Suprapubic skin (tissue), 3 donors: ENCODE measurements at regions not wholly inside any gene's neighbourhood (a gene's known extent, or its start where the extent isn't known, plus 50 kb on each side); places are given as distances from the start of the nearest gene placed in this dataset.

Source experiments
- CTCF ChIP-seq, 2 donors: fragments of 200-600 bp in 1 of 2; fragments of 450-650 bp in 1 of 2; sonication (generic) in 1 of 2; IDR thresholded peaks; one replicate each; pipeline ENCODE4 v1.5.1; 2016 to 2019; ENCODE audit warnings: antibody characterized with exemption in 2 of 2, mild to moderate bottlenecking in 1 of 2, moderate library complexity in 1 of 2
- EP300 ChIP-seq: sonication (generic); formaldehyde crosslinking; IDR thresholded peaks from one replicate; pipeline ENCODE4 v1.6.1; 2017; ENCODE audit warnings: antibody characterized with exemption

- TF ChIP-seq EP300 (no peak), CTCF (IDR thresholded peaks at IDR 0.05) (no peak)
These were observed 356.4 kb upstream of the FOXK1 start for GRCh38 chr7:4325732-4326131.
